ENCODE measurements at regions not wholly inside any gene's neighbourhood (a gene's known extent, or its start where the extent isn't known, plus 50 kb on each side); places are given as distances from the start of the nearest gene placed in this dataset.

DNA sequence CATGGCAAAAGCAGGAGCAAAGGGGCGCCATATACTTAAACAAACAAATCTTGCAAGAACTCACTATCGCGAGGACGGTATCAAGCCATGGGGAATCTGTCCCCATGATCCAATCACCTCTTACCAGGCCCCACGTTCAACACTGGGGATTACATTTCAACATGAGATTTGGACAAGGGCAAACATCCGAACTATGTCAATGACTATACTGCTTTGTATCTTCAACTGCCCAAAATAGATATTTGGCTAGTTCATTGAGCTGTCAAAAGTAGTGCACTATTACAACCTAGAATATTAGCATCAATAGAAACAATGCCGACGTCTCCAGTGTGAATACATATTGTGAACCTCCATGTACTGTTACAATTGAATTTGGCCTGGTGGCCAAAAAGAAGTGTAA lies 760.4 kb downstream of the MCTP2 start:
- Histone ChIP-seq H3K4me1 (ENCODE audit: insufficient read depth, low read length) (no peaks in the 10 kb centered on the region), H3K27ac (ENCODE audit: extremely low read length, insufficient read depth, low read length) (no peak overlapping the region), H4K20me1 (ENCODE audit: insufficient read depth, low read length) (no peaks in the 10 kb centered on the region), H2AFZ (ENCODE audit: low read length) (no peak overlapping the region), H3K36me3 (replicated peaks in 1 of 2; ENCODE audit: control insufficient read depth in 1 of 2, insufficient read depth in 2 of 2, low read length in 2 of 2) (no peaks in the 10 kb centered on the region), H3K9ac (ENCODE audit: insufficient read depth, low read depth, low read length) (no peak overlapping the region), H3K79me2 (ENCODE audit: insufficient read depth, low read length) (no peaks in the 10 kb centered on the region), H3K27me3 (ENCODE audit: control insufficient read depth in 1 of 2, insufficient read depth in 2 of 2, low read length in 2 of 2) (no peaks in the 10 kb centered on the region), H3K4me3 (replicated peaks in 1 of 3; ENCODE audit: insufficient read depth in 1 of 3, low read depth in 2 of 3, low read length in 3 of 3) (no peak overlapping the region), H3K4me2 (ENCODE audit: low read depth, low read length) (no peak overlapping the region), H3K9me3 (ENCODE audit: low read length) (peaks cover 76% of the 10 kb centered on the region)
- ChIA-PET POLR2A (no interaction called here), CTCF (ENCODE audit: low intra/inter-chr PET ratio, low total read pairs) (no interaction called here)
- BruUV-seq (replicated peaks) = no TSS peak
- DNase-seq (ENCODE audit: low spot score) (no peak), ATAC-seq (no peak), FAIRE-seq (no peak)
- in situ Hi-C loops (cut with HindIII; ENCODE audit: extremely low pct_ligation_motif_present, low pct_unique_long_range_greater_than_20kb) = no loop called here
- intact Hi-C loops (cut with micrococcal nuclease; ENCODE audit: unreplicated experiment) = no loop called here
- TF ChIP-seq, protein P1, sequence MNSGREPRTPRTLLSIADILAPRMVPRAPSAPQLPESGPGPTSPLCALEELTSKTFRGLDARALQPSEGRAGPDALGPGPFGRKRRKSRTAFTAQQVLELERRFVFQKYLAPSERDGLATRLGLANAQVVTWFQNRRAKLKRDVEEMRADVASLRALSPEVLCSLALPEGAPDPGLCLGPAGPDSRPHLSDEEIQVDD (CRISPR knock-in tag; IDR thresholded peaks at IDR 0.05; ENCODE audit: borderline replicate concordance) = no peak
- TF ChIP-seq ARNT (IDR thresholded peaks at IDR 0.05) = no peak
- no peak for TF ChIP-seq ZNF878 (CRISPR knock-in tag; IDR thresholded peaks at IDR 0.05)
- 66% methylated on average over 8 of the region's 8 CpGs for WGBS (ENCODE audit: low lambda C conversion rate)

DNA sequence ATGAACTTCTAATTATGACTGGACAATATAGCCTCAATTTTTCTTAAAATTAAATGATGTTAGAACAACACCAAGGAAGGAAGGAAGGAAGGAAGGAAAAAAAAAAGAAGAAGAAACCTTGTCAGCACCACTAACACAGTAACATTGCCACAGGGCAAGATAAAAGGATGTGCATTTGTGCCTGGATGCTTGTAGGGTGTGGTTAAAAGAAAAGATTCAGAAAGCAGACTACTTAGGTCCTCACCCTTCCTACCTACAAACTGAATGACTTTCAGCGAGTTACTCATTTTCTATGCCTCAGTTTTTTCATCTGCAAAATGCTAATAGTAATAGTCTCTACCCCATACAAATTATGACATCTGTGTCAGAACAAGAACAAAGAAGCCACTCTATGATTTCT lies 778.3 kb downstream of the MCTP2 start:
- Histone ChIP-seq H2AFZ (ENCODE audit: low read length) (no peak overlapping the region), H3K4me2 (ENCODE audit: low read depth, low read length) (no peak overlapping the region), H3K4me3 (replicated peaks in 1 of 3; ENCODE audit: insufficient read depth in 1 of 3, low read depth in 2 of 3, low read length in 3 of 3) (no peak overlapping the region), H3K9me3 (ENCODE audit: low read length) (peaks cover 77% of the 10 kb centered on the region), H3K9ac (ENCODE audit: insufficient read depth, low read depth, low read length) (no peak overlapping the region), H3K27ac (ENCODE audit: extremely low read length, insufficient read depth, low read length) (no peak overlapping the region), H3K36me3 (replicated peaks in 1 of 2; ENCODE audit: control insufficient read depth in 1 of 2, insufficient read depth in 2 of 2, low read length in 2 of 2) (no peaks in the 10 kb centered on the region), H3K4me1 (ENCODE audit: insufficient read depth, low read length) (no peaks in the 10 kb centered on the region), H3K27me3 (ENCODE audit: control insufficient read depth in 1 of 2, insufficient read depth in 2 of 2, low read length in 2 of 2) (no peaks in the 10 kb centered on the region), H3K79me2 (ENCODE audit: insufficient read depth, low read length) (no peaks in the 10 kb centered on the region), H4K20me1 (ENCODE audit: insufficient read depth, low read length) (no peaks in the 10 kb centered on the region)
- no TSS peak for BruUV-seq (replicated peaks)
- in situ Hi-C loops (cut with HindIII; ENCODE audit: extremely low pct_ligation_motif_present, low pct_unique_long_range_greater_than_20kb) = no loop called here
- no peak for ATAC-seq
- CTCF ChIA-PET (ENCODE audit: low intra/inter-chr PET ratio, low total read pairs) = no interaction called here
- POLR2A ChIA-PET = no interaction called here
- no peak for TF ChIP-seq ZNF850 (CRISPR knock-in tag; conservative IDR thresholded peaks at IDR 0.05)
- TF ChIP-seq HNF4G (IDR thresholded peaks at IDR 0.05; ENCODE audit: borderline replicate concordance, low read depth, low read length) = no peak
- TF ChIP-seq HNF4G (CRISPR knock-in tag; IDR thresholded peaks at IDR 0.05; ENCODE audit: borderline replicate concordance, low read depth) = no peak
- no peak for TF ChIP-seq ZNF549 (CRISPR knock-in tag; IDR thresholded peaks at IDR 0.05)
- TF ChIP-seq, protein P2, sequence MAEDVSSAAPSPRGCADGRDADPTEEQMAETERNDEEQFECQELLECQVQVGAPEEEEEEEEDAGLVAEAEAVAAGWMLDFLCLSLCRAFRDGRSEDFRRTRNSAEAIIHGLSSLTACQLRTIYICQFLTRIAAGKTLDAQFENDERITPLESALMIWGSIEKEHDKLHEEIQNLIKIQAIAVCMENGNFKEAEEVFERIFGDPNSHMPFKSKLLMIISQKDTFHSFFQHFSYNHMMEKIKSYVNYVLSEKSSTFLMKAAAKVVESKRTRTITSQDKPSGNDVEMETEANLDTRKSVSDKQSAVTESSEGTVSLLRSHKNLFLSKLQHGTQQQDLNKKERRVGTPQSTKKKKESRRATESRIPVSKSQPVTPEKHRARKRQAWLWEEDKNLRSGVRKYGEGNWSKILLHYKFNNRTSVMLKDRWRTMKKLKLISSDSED (CRISPR knock-in tag; IDR thresholded peaks at IDR 0.05) = no peak
- WGBS (ENCODE audit: low lambda C conversion rate) = 0% methylated on average over 1 of the region's 1 CpG
- no peak for FAIRE-seq
- intact Hi-C loops (cut with micrococcal nuclease; ENCODE audit: unreplicated experiment) = no loop called here
- DNase-seq (ENCODE audit: low spot score) = no peak
